HG02798 (cell line): ENCODE measurements at regions not wholly inside any gene's neighbourhood (a gene's known extent, or its start where the extent isn't known, plus 50 kb on each side); places are given as distances from the start of the nearest gene placed in this dataset.
"Not testable (repeated sequence)": the region's sequence is repeated elsewhere in the genome, so short reads cannot be mapped to it uniquely, and the experiment has no call there.

Source experiments
- ATAC-seq: cut with Tn5 transposase; IDR thresholded peaks from one replicate; pipeline ENCODE4 v1.9.1; 2021; ENCODE audit warnings: mild to moderate bottlenecking; ENCODE audit not compliant: unreplicated experiment, poor library complexity

GRCh38 chr11:47928426-47928825 is 51.9 kb upstream of the PTPRJ start:
- no peak for ATAC-seq

DNA sequence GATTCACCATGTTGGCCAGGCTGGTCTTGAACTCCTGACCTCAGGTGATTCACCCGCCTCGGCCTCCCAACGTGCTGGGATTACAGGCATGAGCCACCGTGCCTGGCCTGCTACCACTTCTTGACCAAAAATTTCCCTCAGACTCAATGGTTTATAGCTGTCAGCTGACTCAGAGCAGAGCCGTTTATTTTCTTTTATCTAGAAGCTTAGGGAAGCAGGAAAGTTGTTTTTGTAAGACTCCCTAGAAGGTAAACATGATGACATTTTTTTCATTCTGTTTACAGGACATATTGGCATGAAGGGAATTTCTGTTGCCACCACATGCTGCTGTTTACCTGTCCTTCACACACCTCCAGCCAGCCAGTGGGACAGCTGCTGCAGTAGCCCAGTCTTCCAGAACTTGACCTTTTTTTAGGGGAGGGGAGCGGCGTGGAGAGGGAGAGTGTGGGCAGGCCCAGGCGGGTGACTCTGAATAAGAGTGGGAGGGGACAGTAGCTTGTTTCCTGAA is 56.1 kb upstream of the PTPRJ start:
- ATAC-seq = no peak

DNA sequence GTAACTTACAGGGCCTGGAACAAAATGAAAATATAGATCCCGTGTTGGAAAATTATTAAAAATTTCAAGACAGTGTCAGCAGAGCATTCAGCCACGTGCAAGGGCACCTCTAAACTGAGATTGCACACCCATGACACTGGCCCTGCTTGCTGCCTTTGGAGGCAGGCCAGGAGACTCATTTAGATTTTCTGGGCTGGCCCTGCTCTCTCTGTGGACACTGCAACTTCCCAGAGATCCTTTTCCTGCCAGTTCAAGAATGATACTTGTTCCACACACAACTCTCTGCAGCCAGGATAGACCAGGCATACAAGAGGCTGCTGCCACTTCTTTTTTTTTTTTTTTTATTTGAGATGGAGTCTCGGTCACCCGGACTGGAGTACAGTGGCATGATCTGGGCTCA is 56.7 kb upstream of the PTPRJ start:
- ATAC-seq = no peak

GRCh38 chr11:47921080-47921555 is 59.2 kb upstream of the PTPRJ start:
- not testable (repeated sequence) for ATAC-seq

DNA sequence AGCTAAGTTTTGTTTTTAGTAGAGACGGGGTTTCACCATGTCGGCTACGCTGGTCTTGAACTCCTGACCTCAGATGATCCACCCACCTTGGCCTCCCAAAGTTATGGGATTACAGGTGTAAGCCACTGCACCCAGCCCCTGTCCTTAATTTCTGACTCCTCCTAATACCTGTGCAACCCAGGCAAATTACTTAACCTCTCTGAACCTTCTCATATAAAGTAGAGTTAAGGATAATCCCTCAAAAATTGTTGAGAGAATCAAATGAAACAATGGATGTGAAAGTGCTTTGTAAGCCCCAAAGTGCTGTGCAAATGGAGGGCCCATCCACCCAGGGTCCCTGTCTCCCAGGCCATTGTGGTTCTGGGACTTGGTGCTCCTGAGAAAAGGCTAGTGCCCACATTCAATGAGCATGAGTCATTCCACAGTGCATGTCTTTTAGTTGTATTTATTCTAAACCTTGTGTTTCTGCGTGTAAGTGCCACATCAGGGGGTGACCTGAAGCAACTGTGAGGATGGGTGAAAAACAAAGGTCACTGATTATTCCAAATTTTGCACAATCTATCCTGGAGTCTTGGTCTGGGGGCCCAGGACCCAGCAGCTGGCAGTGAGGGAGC is 61.4 kb upstream of the PTPRJ start:
- ATAC-seq = no peak

GRCh38 chr11:47918370-47918690 is 62.0 kb upstream of the PTPRJ start:
- no peak for ATAC-seq

DNA sequence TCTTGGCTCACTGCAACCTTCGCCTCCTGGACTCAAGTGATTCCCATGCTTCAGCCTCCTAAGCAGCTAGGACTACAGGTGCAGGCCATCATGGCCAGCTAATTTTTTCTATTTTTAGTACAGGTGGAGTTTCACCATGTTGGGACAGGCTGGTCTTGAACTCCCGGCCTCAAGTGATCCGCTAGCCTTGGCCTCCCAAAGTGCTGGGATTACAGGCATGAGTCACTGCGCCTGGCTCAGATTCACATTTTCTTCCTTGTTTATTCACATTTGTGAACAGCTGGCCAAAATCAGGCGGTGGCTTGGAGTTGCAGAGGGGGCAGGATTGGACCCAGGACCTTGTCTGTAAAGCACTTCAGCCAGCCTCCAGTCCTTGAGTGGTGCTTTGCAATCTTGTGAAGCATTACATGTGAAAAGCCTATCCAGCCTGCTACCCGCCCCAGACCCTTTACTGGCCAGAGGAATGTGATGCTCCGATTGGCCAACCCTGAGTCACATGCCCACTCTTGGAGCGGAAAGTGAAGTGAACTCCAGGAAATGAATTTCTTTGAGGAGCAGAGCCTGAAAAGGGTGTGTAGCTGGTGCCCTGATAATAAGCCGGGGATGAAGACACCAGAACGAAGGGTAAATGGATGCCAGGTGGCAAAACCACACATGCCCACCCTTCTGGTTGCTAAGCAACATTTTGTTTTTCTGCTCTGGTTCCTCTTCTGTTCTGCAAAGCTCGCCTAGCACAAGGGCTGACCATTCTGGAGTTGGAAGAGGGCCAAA is 62.6 kb upstream of the PTPRJ start:
- ATAC-seq = peak; percentile 38

- no peak for ATAC-seq
Observed at GRCh38 chr11:47916361-47916841, 64.0 kb upstream of the PTPRJ start.

- ATAC-seq = no peak
Observed at GRCh38 chr11:47915783-47916182, 64.6 kb upstream of the PTPRJ start.

DNA sequence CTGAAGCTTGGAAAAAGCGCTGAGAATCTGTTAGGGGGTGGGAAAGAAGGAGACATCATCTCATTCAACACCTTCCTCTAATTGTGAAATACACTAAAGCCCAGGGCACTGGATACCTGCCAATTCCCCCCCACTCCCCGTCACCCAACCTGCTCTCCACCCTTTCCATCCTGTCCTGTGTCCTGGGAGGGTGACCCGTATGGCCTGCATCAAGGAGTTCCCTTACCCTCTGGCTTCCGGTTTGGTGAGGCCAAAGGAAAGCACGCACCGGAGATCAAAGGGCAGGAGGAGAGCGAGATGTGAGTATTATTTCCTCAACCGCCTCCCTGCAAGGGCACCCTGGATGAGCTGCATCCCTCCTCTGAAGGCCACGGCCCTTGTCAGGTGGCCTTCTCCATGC is 65.0 kb upstream of the PTPRJ start:
- ATAC-seq = no peak

DNA sequence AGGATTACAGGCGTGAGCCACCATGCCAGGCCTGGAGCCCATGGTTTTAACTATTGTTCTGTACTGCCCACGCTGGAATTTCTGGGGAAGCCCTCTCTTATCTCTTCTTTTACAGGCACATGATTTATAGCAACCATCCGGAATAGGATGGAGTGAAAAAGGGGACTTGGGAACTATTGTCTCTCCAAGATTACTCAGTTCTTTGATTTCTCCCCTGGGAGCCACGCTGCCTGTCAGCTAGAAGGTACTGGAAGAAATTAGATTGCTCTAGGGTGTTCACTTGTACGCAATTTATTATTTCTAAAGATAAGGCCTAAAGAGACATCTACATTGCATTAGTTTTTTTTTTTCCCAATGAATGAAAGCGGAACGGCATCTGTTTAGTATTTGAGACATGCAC is 65.6 kb upstream of the PTPRJ start:
- no peak for ATAC-seq

- ATAC-seq = no peak
Observed at GRCh38 chr11:47913529-47914244, 65.5 kb upstream of the NUP160 start.

GRCh38 chr11:47912843-47913437 is 64.8 kb upstream of the NUP160 start:
- no peak for ATAC-seq

- no peak for ATAC-seq
Observed at GRCh38 chr11:47911149-47911548, 63.0 kb upstream of the NUP160 start.

DNA sequence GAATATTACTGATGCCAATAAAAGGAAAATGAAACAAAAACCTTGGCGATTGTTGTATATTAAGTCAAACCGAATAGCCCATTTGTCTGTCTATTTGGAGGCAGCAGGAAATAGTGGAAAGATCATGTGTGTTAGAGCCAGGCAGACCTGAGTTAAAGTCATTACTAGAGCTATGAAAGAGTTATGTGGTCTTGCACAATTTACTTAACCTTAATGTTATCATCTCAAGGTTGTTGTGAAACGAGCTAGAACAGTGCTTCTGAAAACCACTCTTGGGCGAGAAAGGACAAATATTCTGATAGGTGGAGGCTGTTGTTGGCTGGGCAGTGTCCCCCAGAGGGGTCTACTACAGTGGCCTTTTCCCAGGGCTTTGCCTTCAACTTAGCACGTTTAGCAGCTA is 60.0 kb upstream of the NUP160 start:
- no peak for ATAC-seq

- ATAC-seq = no peak
Observed at GRCh38 chr11:47907499-47907898, 59.3 kb upstream of the NUP160 start.

DNA sequence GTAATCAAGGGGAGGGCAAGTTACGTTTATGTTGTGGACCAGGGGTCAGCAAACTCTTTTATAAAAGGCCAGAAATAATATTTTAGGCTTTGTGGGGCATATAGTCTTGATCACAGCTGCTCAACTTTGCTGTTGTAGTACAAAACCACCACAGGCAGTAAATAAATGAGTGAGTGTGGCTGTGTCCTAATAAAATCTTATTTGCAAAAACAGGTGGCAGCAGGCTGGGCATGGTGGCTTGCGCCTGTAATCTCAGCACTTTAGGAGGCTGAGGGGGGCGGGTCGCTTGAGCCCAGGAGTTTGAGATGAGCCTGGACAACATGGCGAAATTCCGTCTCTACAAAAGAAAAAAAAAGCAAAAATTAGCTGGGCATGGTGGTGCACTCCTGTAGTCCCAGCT is 57.9 kb upstream of the NUP160 start:
- ATAC-seq = no peak

DNA sequence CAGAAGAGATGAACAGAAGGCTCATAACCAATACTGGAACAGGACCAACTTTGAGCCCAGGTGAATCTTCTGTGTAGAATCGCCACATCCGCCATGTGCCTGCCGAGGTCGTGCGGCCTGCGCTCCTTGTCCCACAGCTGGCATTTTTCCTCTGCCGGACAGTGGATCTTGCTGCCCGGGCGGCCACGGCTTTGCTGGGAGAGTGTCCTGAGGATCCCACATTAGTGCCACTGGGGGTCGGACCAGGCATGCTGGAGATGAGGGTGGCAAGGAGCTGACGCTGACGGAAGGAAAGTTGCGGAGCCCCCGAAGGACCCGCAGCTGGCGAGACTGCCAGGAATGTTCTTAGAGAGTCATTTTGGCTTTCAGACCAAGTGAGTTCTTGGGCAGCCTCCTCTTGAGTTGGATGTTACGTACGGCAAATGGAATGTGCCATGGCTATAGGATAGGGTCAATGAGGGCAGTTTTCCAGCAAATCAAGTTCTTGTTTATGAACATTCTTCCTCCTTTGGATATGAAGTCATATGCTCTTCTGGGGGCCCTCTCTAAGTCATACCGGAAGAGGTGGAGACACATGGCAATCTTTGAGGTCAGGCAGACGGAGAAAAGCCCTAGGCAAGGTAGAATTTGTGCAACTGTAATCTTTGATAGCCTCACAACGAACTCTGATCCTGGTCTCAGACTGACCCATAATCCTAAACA is 57.4 kb upstream of the NUP160 start:
- ATAC-seq = no peak

DNA sequence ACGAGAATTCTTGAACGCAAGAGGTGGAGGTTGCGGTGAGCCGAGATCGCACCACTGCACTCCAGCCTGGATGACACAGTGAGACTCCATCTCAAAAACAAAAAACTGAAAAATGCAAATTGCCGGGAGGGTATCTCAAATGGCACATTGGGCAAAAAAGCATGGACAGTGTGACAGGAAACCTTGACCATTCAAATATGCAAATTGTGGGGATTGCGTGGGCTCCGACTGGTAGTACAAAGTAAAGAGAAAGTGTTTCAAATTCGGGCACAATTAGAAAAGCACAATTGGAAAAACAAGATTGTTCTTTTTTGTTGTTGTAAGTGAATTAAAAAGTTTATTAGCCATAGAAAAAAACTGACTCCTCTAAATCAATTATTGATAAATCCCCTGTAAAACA is 56.7 kb upstream of the NUP160 start:
- no peak for ATAC-seq

DNA sequence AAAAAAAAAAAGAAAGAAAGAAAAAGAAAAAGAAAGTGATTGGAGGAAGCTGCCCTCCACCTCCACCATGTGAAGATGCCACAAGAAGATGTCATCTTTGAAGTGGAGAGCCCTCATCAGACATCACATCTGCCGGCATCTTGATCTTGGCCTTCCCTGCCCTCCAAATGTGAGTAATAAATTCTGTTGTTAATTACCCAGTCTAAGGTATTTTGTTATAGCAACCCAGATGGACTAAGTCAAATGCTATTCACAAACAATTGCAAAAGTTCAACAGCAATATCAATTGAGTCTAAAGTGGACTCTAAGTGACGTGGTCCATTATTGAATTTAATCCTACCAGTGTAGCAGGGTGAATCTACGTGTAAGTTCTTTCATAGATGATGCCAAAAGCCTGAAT is 55.9 kb upstream of the NUP160 start:
- no peak for ATAC-seq
